ENCODE measurements at regions not wholly inside any gene's neighbourhood (a gene's known extent, or its start where the extent isn't known, plus 50 kb on each side); places are given as distances from the start of the nearest gene placed in this dataset.

- H3K27ac Mint-ChIP-seq (ENCODE audit: unreplicated experiment), result no peak overlapping the region
- TF ChIP-seq CTCF (IDR thresholded peaks at IDR 0.05), result no peak
- H3K36me3 Mint-ChIP-seq (ENCODE audit: unreplicated experiment), result no peaks in the 10 kb centered on the region
- DNase-seq (ENCODE audit: extremely low spot score, unreplicated experiment), result no peak
- H3K4me1 Mint-ChIP-seq (ENCODE audit: unreplicated experiment), result peaks cover 8% of the 10 kb centered on the region
- H3K27me3 Mint-ChIP-seq (ENCODE audit: unreplicated experiment), result peaks cover 10% of the 10 kb centered on the region
- no peaks in the 10 kb centered on the region for H3K9me3 Mint-ChIP-seq (ENCODE audit: unreplicated experiment)
- no peak overlapping the region for H3K4me3 Mint-ChIP-seq (ENCODE audit: unreplicated experiment)
Observed at GRCh38 chr17:72183194-72183685, 62.4 kb downstream of the SOX9 start.

GRCh38 chr17:72184805-72185204 lies 64.0 kb downstream of the SOX9 start:
- no peak for TF ChIP-seq CTCF (IDR thresholded peaks at IDR 0.05)
- Mint-ChIP-seq H3K27me3 (ENCODE audit: unreplicated experiment) (peaks cover 9% of the 10 kb centered on the region), H3K9me3 (ENCODE audit: unreplicated experiment) (no peaks in the 10 kb centered on the region), H3K4me3 (ENCODE audit: unreplicated experiment) (no peak overlapping the region), H3K4me1 (ENCODE audit: unreplicated experiment) (peaks cover 8% of the 10 kb centered on the region), H3K27ac (ENCODE audit: unreplicated experiment) (no peak overlapping the region), H3K36me3 (ENCODE audit: unreplicated experiment) (no peaks in the 10 kb centered on the region)
- no peak for DNase-seq (ENCODE audit: extremely low spot score, unreplicated experiment)

GRCh38 chr17:72185564-72185963 lies 64.7 kb downstream of the SOX9 start:
- no peak for TF ChIP-seq CTCF (IDR thresholded peaks at IDR 0.05)
- DNase-seq (ENCODE audit: extremely low spot score, unreplicated experiment), result no peak
- Mint-ChIP-seq H3K9me3 (ENCODE audit: unreplicated experiment) (no peaks in the 10 kb centered on the region), H3K36me3 (ENCODE audit: unreplicated experiment) (no peaks in the 10 kb centered on the region), H3K4me3 (ENCODE audit: unreplicated experiment) (no peak overlapping the region), H3K27ac (ENCODE audit: unreplicated experiment) (no peak overlapping the region), H3K27me3 (ENCODE audit: unreplicated experiment) (peaks cover 9% of the 10 kb centered on the region), H3K4me1 (ENCODE audit: unreplicated experiment) (peaks cover 8% of the 10 kb centered on the region)

GRCh38 chr17:72187556-72187955 lies 66.7 kb downstream of the SOX9 start:
- Mint-ChIP-seq H3K4me1 (ENCODE audit: unreplicated experiment) (peaks cover 7% of the 10 kb centered on the region), H3K9me3 (ENCODE audit: unreplicated experiment) (no peaks in the 10 kb centered on the region), H3K4me3 (ENCODE audit: unreplicated experiment) (no peak overlapping the region), H3K27me3 (ENCODE audit: unreplicated experiment) (peaks cover 2% of the 10 kb centered on the region), H3K36me3 (ENCODE audit: unreplicated experiment) (no peaks in the 10 kb centered on the region), H3K27ac (ENCODE audit: unreplicated experiment) (no peak overlapping the region)
- TF ChIP-seq CTCF (IDR thresholded peaks at IDR 0.05), result no peak
- no peak for DNase-seq (ENCODE audit: extremely low spot score, unreplicated experiment)

GRCh38 chr17:72188801-72189200 lies 68.0 kb downstream of the SOX9 start:
- DNase-seq (ENCODE audit: extremely low spot score, unreplicated experiment), result no peak

More at GRCh38 chr17:72188801-72189200, 68.0 kb downstream of the SOX9 start:
- no peak overlapping the region for H3K4me3 Mint-ChIP-seq (ENCODE audit: unreplicated experiment)
- no peak overlapping the region for H3K27ac Mint-ChIP-seq (ENCODE audit: unreplicated experiment)
- no peak for TF ChIP-seq CTCF (IDR thresholded peaks at IDR 0.05)
- no peaks in the 10 kb centered on the region for H3K36me3 Mint-ChIP-seq (ENCODE audit: unreplicated experiment)
- no peaks in the 10 kb centered on the region for H3K9me3 Mint-ChIP-seq (ENCODE audit: unreplicated experiment)
- peaks cover 2% of the 10 kb centered on the region for H3K27me3 Mint-ChIP-seq (ENCODE audit: unreplicated experiment)
- H3K4me1 Mint-ChIP-seq (ENCODE audit: unreplicated experiment), result no peaks in the 10 kb centered on the region
